GM12801 (cell line): ENCODE measurements at regions not wholly inside any gene's neighbourhood (a gene's known extent, or its start where the extent isn't known, plus 50 kb on each side); places are given as distances from the start of the nearest gene placed in this dataset.

Source experiments
- TF ChIP-seq, protein P1 (sequence below): IDR thresholded peaks from one replicate; pipeline ENCODE4 v1.5.1; 2011; ENCODE audit warnings: control low read depth; ENCODE audit not compliant: insufficient read length; ENCODE audit errors: extremely low read depth

- TF ChIP-seq, protein P1, sequence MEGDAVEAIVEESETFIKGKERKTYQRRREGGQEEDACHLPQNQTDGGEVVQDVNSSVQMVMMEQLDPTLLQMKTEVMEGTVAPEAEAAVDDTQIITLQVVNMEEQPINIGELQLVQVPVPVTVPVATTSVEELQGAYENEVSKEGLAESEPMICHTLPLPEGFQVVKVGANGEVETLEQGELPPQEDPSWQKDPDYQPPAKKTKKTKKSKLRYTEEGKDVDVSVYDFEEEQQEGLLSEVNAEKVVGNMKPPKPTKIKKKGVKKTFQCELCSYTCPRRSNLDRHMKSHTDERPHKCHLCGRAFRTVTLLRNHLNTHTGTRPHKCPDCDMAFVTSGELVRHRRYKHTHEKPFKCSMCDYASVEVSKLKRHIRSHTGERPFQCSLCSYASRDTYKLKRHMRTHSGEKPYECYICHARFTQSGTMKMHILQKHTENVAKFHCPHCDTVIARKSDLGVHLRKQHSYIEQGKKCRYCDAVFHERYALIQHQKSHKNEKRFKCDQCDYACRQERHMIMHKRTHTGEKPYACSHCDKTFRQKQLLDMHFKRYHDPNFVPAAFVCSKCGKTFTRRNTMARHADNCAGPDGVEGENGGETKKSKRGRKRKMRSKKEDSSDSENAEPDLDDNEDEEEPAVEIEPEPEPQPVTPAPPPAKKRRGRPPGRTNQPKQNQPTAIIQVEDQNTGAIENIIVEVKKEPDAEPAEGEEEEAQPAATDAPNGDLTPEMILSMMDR, result no peak
These were observed 325.2 kb downstream of the WDR72 start for GRCh38 chr15:53434174-53434678.

DNA sequence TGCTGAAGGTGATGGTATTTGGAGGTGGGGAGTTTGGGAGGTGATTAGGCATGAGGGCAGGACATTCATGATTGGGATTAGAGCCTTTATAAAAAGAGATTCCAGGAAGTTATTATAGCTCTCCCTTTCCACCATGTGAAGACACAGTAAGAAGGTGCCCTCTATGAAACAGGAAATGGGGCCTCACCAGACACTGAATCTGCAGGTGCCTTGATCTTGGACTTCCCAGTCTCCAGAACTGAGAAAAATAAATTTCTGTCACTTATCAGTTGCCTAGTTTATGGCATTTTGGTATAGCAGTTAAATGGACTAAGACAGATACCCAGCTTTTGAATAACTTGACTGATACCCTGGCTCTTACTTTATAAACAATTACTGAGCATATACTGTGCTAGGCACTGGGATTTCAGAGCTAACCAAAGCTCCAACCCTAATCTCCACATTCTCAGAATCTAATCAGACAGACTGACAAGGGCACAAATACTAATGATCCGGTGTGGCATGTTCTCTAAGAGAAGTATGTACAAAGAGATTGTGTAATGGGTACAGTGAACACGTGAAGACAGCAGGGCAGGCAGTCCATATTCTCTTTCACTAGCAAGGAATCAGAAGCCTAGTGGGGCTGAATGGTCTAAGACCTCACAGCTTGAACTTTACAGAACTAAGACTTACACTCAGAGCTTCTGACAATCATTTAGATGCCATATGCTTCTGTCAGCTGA, 343.1 kb downstream of the WDR72 start:
- TF ChIP-seq, protein P1, result no peak

GRCh38 chr15:53414167-53414566, 345.3 kb downstream of the WDR72 start:
- TF ChIP-seq, protein P1, result no peak

DNA sequence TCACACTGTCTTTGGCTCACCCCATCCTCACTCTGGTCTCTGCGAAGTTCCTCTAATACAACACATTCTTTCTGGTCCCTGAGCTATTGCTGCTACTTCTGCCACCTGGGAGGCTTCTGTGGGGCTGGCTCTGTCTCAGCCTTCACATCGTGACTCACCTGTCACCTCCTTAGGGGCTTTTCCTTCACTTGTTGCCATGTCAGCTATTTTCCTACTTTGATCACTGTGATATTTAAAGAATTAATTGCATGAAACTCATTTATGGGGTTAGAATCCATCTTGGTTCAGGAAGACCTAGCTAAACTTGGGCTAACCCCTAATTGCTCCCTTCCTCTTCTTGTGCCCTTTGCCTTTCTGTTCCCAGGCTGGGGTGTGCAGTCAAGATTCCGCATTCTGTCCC, 346.9 kb downstream of the WDR72 start:
- TF ChIP-seq, protein P1, result no peak

DNA sequence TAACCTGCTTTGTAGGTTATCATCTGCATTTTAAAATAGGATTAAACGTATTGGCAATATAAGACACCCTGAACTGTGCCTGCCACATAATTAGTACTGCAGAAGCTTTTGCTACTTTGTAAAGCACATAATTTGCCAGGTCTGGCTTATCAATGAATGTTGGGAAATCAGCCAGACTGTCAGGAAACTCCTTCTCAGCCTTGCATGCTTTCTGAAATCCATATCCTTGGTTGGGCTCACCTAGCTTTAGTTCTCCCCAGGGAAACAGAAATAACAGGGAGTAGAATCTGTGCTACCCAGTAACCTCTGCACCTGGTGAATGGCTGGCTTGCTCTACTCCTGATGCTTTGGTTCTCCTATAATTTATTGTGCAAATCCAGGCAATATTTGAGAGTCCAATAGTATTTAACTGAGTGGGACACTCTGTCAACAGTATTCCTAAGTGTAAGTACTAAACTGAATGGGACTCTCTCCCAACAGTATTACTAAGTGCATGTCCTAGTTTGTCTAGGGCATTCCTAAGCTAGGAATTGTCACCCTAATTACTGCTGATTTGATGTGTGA, 354.5 kb downstream of the WDR72 start:
- TF ChIP-seq, protein P1, result no peak

- TF ChIP-seq, protein P1, result no peak
These were observed 358.0 kb downstream of the WDR72 start for GRCh38 chr15:53401503-53401902.

DNA sequence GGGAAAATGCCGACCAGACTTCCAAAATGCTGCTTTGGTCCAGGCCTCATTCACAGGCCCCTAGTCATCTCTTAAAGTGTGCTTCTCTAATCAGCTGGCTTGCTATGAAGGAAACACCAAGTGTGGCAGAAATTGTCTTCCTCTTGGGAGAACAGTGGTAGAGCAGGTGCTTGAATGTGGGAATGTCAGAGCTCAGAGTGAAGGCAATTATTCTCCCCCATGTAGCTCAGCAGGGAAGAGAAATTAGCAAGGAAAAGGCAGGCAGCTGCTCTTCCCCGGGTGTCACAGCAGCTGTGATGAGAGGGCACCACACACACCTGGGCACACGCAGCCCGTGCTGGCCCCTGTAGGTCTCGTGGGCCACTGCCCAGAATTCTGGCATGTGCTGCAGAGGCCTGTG, 358.5 kb downstream of the WDR72 start:
- TF ChIP-seq, protein P1, result no peak
